HUDEP-2 (cell line): ENCODE measurements at regions not wholly inside any gene's neighbourhood (a gene's known extent, or its start where the extent isn't known, plus 50 kb on each side); places are given as distances from the start of the nearest gene placed in this dataset.

Experiments
- DNase-seq, 76 experiments: peaks; one replicate each; lab custom pipeline; 2025; ENCODE audit not compliant: unreplicated experiment in 76 of 76; lab: John Stamatoyannopoulos, UW

- DNase-seq, result no peak
These were observed 350.8 kb downstream of the PTPRU start for GRCh38 chr1:29586991-29587745.

- no peak for DNase-seq
These were observed 349.9 kb downstream of the PTPRU start for GRCh38 chr1:29586215-29586614.

- DNase-seq, result no peak
These were observed 349.3 kb downstream of the PTPRU start for GRCh38 chr1:29585656-29586055.

GRCh38 chr1:29585201-29585600, 348.9 kb downstream of the PTPRU start:
- no peak for DNase-seq

GRCh38 chr1:29584776-29585175, 348.5 kb downstream of the PTPRU start:
- DNase-seq, result no peak

- DNase-seq, result no peak
These were observed 348.0 kb downstream of the PTPRU start for GRCh38 chr1:29584362-29584761.

GRCh38 chr1:29583727-29584126, 347.4 kb downstream of the PTPRU start:
- no peak for DNase-seq

- no peak for DNase-seq
These were observed 344.9 kb downstream of the PTPRU start for GRCh38 chr1:29581256-29581655.

DNA sequence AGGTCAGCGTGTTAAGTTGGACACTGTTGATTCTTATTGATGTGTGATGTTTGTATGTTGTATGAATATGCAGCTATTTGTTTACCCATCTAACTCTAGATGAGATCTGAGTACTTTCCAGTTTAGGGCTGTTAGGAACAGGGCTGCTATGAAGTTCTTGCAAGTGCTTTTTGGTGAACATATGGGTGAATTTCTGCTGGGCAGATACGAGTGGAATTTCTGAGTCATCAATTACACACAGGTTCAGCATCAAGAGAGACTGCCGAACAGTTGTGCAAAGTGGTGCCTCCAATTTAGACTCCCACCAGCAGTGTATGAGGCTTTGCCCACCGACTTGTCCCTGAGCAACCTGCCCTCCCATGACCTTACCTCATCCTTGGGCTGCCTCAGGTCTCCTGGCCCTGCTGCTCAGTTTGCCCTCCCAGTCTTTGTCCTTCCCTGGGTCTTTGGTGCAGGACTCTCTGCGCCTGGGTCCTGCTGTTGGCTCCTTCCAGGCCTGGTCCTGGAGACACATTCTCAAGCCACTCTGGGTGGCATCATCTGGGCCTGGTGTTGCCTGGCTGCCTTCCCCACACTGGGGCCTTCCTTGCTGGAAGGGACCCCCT, 343.6 kb downstream of the PTPRU start:
- no peak for DNase-seq

- DNase-seq, result no peak
These were observed 341.2 kb downstream of the PTPRU start for GRCh38 chr1:29577512-29577911.

GRCh38 chr1:29576510-29576909, 340.2 kb downstream of the PTPRU start:
- no peak for DNase-seq

- no peak for DNase-seq
These were observed 339.5 kb downstream of the PTPRU start for GRCh38 chr1:29575826-29576225.

DNA sequence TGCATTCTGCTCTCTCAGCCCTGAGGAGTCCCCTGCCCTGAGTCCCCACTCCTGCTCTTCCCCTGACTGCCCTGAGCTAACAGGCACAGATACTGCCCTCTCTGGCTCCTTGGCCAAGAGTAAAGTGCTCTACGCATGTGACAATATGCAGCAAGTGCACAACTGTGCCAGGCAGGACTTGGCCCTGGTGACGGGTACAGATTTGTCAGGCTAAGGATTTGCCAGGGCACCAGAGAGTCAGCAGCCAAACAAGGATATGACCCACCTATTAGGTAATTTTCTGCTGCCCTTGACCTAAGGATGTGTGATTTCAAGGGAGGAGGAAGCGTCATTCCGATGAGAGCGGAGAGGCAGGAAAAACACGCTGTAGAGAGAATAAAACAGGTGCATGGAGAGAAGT, 339.0 kb downstream of the PTPRU start:
- no peak for DNase-seq

- DNase-seq, result no peak
These were observed 338.5 kb downstream of the PTPRU start for GRCh38 chr1:29574871-29575270.

DNA sequence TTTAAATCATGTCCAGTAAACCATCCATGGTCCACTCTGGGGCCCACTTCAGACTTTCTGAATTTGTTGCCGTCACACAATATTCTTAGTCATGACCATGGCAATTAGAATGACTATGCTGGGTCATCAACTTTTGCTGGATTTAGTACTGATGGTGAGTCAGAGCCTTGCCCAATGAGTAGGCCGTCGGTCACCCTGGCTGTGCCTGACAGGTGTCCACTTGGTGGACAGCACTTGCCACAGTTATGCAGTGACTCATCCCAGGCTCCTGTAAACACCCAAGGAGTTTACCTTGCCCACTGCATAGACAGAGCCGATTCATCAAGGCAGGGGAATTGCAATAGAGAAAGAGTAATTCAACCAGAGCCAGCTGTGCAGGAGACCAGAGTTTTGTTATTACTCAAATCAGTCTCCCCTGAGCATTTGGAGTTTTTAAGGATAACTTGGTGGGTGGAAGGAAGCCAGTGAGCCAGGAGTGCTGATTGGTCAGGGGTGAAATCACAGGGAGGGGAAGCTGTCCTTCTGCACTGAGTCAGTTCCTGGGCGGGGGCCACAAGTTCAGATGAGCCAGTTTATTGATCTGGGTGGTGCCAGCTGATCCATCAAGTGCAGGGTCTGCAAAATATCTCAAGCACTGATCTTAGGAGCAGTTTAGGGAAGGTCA, 333.8 kb downstream of the PTPRU start:
- no peak for DNase-seq

GRCh38 chr1:29567257-29567656, 330.9 kb downstream of the PTPRU start:
- no peak for DNase-seq

GRCh38 chr1:29565490-29565889, 329.2 kb downstream of the PTPRU start:
- no peak for DNase-seq

- peak in 5 of 76 experiments; percentile 3 to 41 (median 34) for DNase-seq
These were observed 327.2 kb downstream of the PTPRU start for GRCh38 chr1:29563571-29563970.

- no peak for DNase-seq
These were observed 326.8 kb downstream of the PTPRU start for GRCh38 chr1:29563092-29563491.

DNA sequence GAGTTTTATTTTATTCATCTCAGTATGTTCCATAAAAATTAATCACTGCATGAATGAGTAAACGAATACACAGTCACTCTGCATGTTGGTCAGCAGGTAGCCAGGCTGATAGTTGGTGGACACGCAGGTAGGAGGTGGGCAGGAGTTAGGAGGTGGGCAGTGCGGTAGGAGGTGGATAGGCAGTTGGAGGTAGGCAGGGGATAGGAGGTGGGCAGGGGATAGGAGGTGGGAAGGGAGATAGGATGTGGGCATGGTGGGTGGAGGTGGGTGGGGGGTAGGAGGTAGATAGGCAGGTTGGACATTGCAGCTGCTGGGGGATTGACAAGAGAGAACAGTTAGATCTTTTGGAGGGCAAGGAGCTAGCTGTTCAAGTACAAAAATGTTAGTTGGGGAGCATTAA, 322.7 kb downstream of the PTPRU start:
- DNase-seq, result no peak

DNA sequence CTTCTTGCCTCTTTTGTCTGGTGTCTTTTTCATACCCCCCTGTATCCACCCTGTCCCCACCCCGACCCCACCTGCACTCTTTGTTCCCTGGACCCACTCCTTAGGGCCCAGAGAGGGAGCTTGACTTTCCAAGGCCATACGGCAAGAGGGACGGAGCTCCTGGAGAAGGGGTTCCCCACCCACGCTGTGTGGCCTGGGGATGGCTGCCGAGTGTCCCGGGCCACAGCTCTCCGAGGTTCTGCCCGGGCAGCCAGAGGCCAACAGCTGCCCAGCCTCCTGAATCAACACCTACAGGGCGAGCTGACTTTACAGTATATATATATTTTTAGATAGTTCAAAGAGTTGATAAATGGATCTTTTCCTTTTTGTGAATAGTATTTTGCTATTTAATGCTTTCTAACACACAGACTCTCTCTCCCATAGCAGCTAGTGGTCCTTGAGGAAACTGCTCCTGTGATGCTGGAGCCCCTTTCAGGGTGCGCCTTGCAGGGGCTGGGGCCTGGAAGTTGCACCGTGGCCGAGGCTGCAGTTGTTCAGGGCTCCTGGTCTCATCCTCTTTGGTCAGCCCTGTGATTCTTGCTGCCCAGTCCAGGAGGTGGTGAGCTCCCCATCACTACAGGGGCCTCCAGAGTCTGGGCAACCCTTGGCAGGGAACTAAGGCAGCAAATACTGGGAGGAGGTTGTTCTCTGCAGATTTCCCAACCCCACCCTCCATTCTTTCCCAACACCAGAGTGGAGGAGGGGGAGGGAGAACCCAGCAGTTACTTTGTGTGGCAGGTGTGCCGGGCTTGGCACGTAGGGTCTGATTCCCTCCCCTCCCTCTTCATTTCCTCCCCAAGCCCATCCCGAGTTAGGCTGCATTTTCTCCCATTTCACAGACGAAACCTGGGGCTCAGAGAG, 321.6 kb downstream of the PTPRU start:
- DNase-seq, result no peak
